A673 (cell line): ENCODE measurements at regions not wholly inside any gene's neighbourhood (a gene's known extent, or its start where the extent isn't known, plus 50 kb on each side); places are given as distances from the start of the nearest gene placed in this dataset.

Experiments
- BruUV-seq: library from RNA; stranded (reverse); fragments of 400-500 nt; replicated peaks from 2 replicates; lab custom pipeline; 2021; lab: Mats Ljungman, UMichigan
- CTCF ChIA-PET: fragments of 300-600 bp; sonication (Branson Sonifier 250); formaldehyde crosslinking; loops from one replicate; lab custom pipeline; 2022; ENCODE audit warnings: antibody characterized with exemption; lab: Charles Lee
- POLR2A ChIA-PET: fragments of 300-600 bp; sonication (Branson Sonifier 250); formaldehyde crosslinking; loops from one replicate; lab custom pipeline; 2022; ENCODE audit warnings: antibody characterized with exemption; ENCODE audit not compliant: low non-redundant PET; lab: Charles Lee
- DNase-seq: peaks from one replicate; pipeline ENCODE4 v3.0.0-alpha.2; 2015; ENCODE audit warnings: low spot score
- H3K27ac ChIP-seq: fragments of 200-600 bp; sonication (generic); 2 replicates; pipeline ENCODE4 v1.5.1; 2016; ENCODE audit warnings: mixed run types, low read depth, mild to moderate bottlenecking, mixed read lengths, antibody characterized with exemption, low read length; ENCODE audit not compliant: poor library complexity, severe bottlenecking
- H3K27me3 ChIP-seq: fragments of 200-600 bp; sonication (generic); replicated peaks from 2 replicates; pipeline ENCODE4 v1.6.1; 2017; ENCODE audit warnings: mixed run types, low read depth, mild to moderate bottlenecking, mixed read lengths, antibody characterized with exemption, low read length; ENCODE audit not compliant: insufficient read depth, poor library complexity
- H3K36me3 ChIP-seq: fragments of 200-600 bp; sonication (generic); 2 replicates; pipeline ENCODE4 v1.6.1; 2016; ENCODE audit warnings: mixed run types, mild to moderate bottlenecking, mixed read lengths, antibody characterized with exemption, low read length; ENCODE audit not compliant: insufficient read depth, poor library complexity, severe bottlenecking
- H3K4me1 ChIP-seq: fragments of 200-600 bp; sonication (generic); 2 replicates; pipeline ENCODE4 v1.6.1; 2017; ENCODE audit warnings: mixed run types, mild to moderate bottlenecking, mixed read lengths, antibody characterized with exemption, low read length; ENCODE audit not compliant: insufficient read depth, poor library complexity, severe bottlenecking
- H3K4me3 ChIP-seq: fragments of 200-600 bp; sonication (generic); 2 replicates; pipeline ENCODE4 v1.5.1; 2016; ENCODE audit warnings: low read depth, mixed run types, mild to moderate bottlenecking, mixed read lengths, low read length; ENCODE audit not compliant: poor library complexity, severe bottlenecking
- H3K9me3 ChIP-seq: fragments of 200-600 bp; sonication (generic); 2 replicates; pipeline ENCODE4 v1.6.1; 2016; ENCODE audit warnings: mixed run types, low read depth, mild to moderate bottlenecking, mixed read lengths, antibody characterized with exemption, low read length; ENCODE audit not compliant: poor library complexity, severe bottlenecking
- CTCF ChIP-seq: fragments of 300-800, 200-600 bp; sonication (generic); conservative IDR thresholded peaks from 2 replicates; pipeline ENCODE4 v1.5.1; 2017; ENCODE audit warnings: low read depth, mild to moderate bottlenecking, antibody characterized with exemption, low read length, moderate library complexity, mixed read lengths
- EZH2 ChIP-seq: fragments of 200-600 bp; sonication (generic); IDR thresholded peaks from 2 replicates; pipeline ENCODE4 v1.6.1; 2017; ENCODE audit warnings: borderline replicate concordance, low read depth, mild to moderate bottlenecking, mixed read lengths, antibody characterized with exemption, low read length; ENCODE audit not compliant: poor library complexity, severe bottlenecking
- intact Hi-C: fragments of 100-400 bp; cut with micrococcal nuclease; formaldehyde crosslinking; loops from one replicate; pipeline ENCODE4 v1.10.0; 2022; ENCODE audit not compliant: unreplicated experiment

GRCh38 chr21:20779321-20779720 lies 218.9 kb upstream of the NCAM2 start:
- TF ChIP-seq CTCF = no peak
- no peak for TF ChIP-seq EZH2

GRCh38 chr21:20783611-20784010 lies 214.6 kb upstream of the NCAM2 start:
- no peaks in the 10 kb centered on the region for H3K4me1 ChIP-seq
- POLR2A ChIA-PET = no interaction called here
- H3K4me3 ChIP-seq = no peak overlapping the region
- BruUV-seq = no TSS peak
- no peaks in the 10 kb centered on the region for H3K9me3 ChIP-seq
- no peak overlapping the region for H3K27ac ChIP-seq
- TF ChIP-seq EZH2 = no peak
- no peak for TF ChIP-seq CTCF
- no peaks in the 10 kb centered on the region for H3K27me3 ChIP-seq
- DNase-seq = no peak
- no peaks in the 10 kb centered on the region for H3K36me3 ChIP-seq
- intact Hi-C loops = no loop called here
- CTCF ChIA-PET = no interaction called here

More at GRCh38 chr21:20779321-20779720, 218.9 kb upstream of the NCAM2 start:
- no TSS peak for BruUV-seq
- ChIA-PET CTCF (no interaction called here), POLR2A (no interaction called here)
- no peaks in the 10 kb centered on the region for H3K4me1 ChIP-seq
- no peak overlapping the region for H3K4me3 ChIP-seq
- peaks cover 4% of the 10 kb centered on the region for H3K9me3 ChIP-seq
- no peaks in the 10 kb centered on the region for H3K36me3 ChIP-seq
- no peak overlapping the region for H3K27ac ChIP-seq
- no peak for DNase-seq
- H3K27me3 ChIP-seq = no peaks in the 10 kb centered on the region
- intact Hi-C loops = no loop called here

GRCh38 chr21:20789729-20790500 lies 208.3 kb upstream of the NCAM2 start:
- no peaks in the 10 kb centered on the region for H3K4me1 ChIP-seq
- H3K9me3 ChIP-seq = peaks cover 4% of the 10 kb centered on the region
- CTCF ChIA-PET = no interaction called here
- no peak for DNase-seq
- no peaks in the 10 kb centered on the region for H3K27me3 ChIP-seq
- BruUV-seq = no TSS peak
- H3K27ac ChIP-seq = no peak overlapping the region
- POLR2A ChIA-PET = no interaction called here
- intact Hi-C loops = no loop called here
- TF ChIP-seq EZH2 (no peak), CTCF (no peak)
- H3K4me3 ChIP-seq = no peak overlapping the region
- no peaks in the 10 kb centered on the region for H3K36me3 ChIP-seq
